SK-N-SH treated with all-trans-retinoic acid at 6 μM for 48 hours (cell line): ENCODE measurements at regions not wholly inside any gene's neighbourhood (a gene's known extent, or its start where the extent isn't known, plus 50 kb on each side); places are given as distances from the start of the nearest gene placed in this dataset.

ENCODE experiments used
- ARNTL ChIP-seq: fragments of 450-650 bp; formaldehyde crosslinking; IDR thresholded peaks from 2 replicates; pipeline ENCODE4 v1.5.0; 2020; ENCODE audit warnings: low read depth, mild to moderate bottlenecking, moderate library complexity, borderline replicate concordance
- ESRRG ChIP-seq: fragments of 250-450 bp; sonication (Bioruptor Pico); IDR thresholded peaks from 2 replicates; pipeline ENCODE4 v1.6.1; 2021; ENCODE audit warnings: mild to moderate bottlenecking
- GLIS3 ChIP-seq: fragments of 250-450 bp; sonication (Bioruptor Pico); IDR thresholded peaks from 2 replicates; pipeline ENCODE4 v1.5.0; 2020; ENCODE audit warnings: mild to moderate bottlenecking, moderate library complexity
- OSR1 ChIP-seq: fragments of 250-450 bp; sonication (Bioruptor Pico); IDR thresholded peaks from 2 replicates; pipeline ENCODE4 v1.8.0; 2022; ENCODE audit warnings: moderate library complexity, mild to moderate bottlenecking, inconsistent platforms
- PATZ1 ChIP-seq: fragments of 250-450 bp; sonication (Bioruptor Pico); IDR thresholded peaks from 2 replicates; pipeline ENCODE4 v1.8.0; 2020; ENCODE audit warnings: mild to moderate bottlenecking, moderate library complexity, borderline replicate concordance
- RARB ChIP-seq: fragments of 250-450 bp; sonication (Bioruptor Pico); IDR thresholded peaks from 2 replicates; pipeline ENCODE4 v1.8.0; 2021; ENCODE audit warnings: mild to moderate bottlenecking, moderate library complexity
- SNAI2 ChIP-seq: fragments of 250-450 bp; sonication (Bioruptor Pico); IDR thresholded peaks from 2 replicates; pipeline ENCODE4 v1.5.0; 2020; ENCODE audit warnings: mild to moderate bottlenecking, moderate library complexity
- TCF4 ChIP-seq: fragments of 250-450 bp; sonication (Bioruptor Pico); IDR thresholded peaks from 2 replicates; pipeline ENCODE4 v1.8.0; 2021; ENCODE audit warnings: mild to moderate bottlenecking, moderate library complexity, borderline replicate concordance
- TOX ChIP-seq: fragments of 250-450 bp; sonication (Bioruptor Pico); IDR thresholded peaks from 2 replicates; pipeline ENCODE4 v1.8.0; 2021; ENCODE audit warnings: mild to moderate bottlenecking, moderate library complexity, borderline replicate concordance
- ZFP30 ChIP-seq: fragments of 450-650 bp; formaldehyde crosslinking; IDR thresholded peaks from 2 replicates; pipeline ENCODE4 v1.5.0; 2022; ENCODE audit warnings: mild to moderate bottlenecking, moderate library complexity
- ZNF70 ChIP-seq: fragments of 450-650 bp; formaldehyde crosslinking; IDR thresholded peaks from 2 replicates; pipeline ENCODE4 v1.5.0; 2020; ENCODE audit warnings: mild to moderate bottlenecking, moderate library complexity
- ZNF8 ChIP-seq: fragments of 450-650 bp; formaldehyde crosslinking; IDR thresholded peaks from 2 replicates; pipeline ENCODE4 v1.5.0; 2020; ENCODE audit warnings: mild to moderate bottlenecking, moderate library complexity

DNA sequence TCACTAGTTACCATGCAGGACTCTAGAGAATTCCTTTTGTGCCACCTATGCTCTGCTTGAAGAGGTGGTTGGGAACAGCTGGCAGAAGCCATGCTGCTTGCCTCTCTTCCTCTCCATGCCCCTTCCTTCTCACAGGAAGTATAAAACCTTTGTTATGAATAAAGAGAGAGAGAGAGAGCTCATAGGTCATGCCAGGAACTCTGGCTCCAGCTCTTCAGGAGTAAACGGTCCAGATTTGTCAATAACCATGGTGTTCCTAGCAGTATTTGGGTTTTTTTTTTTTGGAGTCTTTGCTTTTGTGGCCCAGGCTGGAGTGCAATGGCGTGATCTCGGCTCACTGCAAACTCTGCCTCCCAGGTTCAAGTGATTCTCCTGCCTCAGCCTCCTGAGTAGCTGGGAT is 97.7 kb upstream of the SLC4A7 start:
- no peak for TF ChIP-seq ARNTL (CRISPR knock-in tag)
- TF ChIP-seq GLIS3 (CRISPR knock-in tag) = no peak
- TF ChIP-seq ZFP30 (CRISPR knock-in tag) = no peak
- no peak for TF ChIP-seq PATZ1 (CRISPR knock-in tag)
- TF ChIP-seq SNAI2 (CRISPR knock-in tag) = no peak
- no peak for TF ChIP-seq TCF4
- no peak for TF ChIP-seq TOX (CRISPR knock-in tag)
- TF ChIP-seq ZNF70 (CRISPR knock-in tag) = no peak
- no peak for TF ChIP-seq ZNF8 (CRISPR knock-in tag)
- no peak for TF ChIP-seq ESRRG (CRISPR knock-in tag)
- TF ChIP-seq RARB = no peak
- no peak for TF ChIP-seq OSR1 (CRISPR knock-in tag)
